SH-SY5Y (cell line): ENCODE measurements at regions not wholly inside any gene's neighbourhood (a gene's known extent, or its start where the extent isn't known, plus 50 kb on each side); places are given as distances from the start of the nearest gene placed in this dataset.

Experiments
- GATA2 ChIP-seq: IDR thresholded peaks from 2 replicates; pipeline ENCODE4 v1.6.1; 2011; ENCODE audit warnings: mild to moderate bottlenecking, low read depth, low read length
- GATA3 ChIP-seq: IDR thresholded peaks from 2 replicates; pipeline ENCODE4 v1.6.1; 2011; ENCODE audit warnings: low read depth, mild to moderate bottlenecking, low read length, moderate library complexity

GRCh38 chr19:29396925-29397324, 128.9 kb upstream of the VSTM2B start:
- TF ChIP-seq GATA3 (no peak), GATA2 (no peak)
